GM12878 (cell line): ENCODE measurements at regions not wholly inside any gene's neighbourhood (a gene's known extent, or its start where the extent isn't known, plus 50 kb on each side); places are given as distances from the start of the nearest gene placed in this dataset.

Experiments
- ATAC-seq: fragments of 200-7000 bp; cut with Tn5 transposase; 3 replicates; pipeline ENCODE4 v1.9.1; 2020; ENCODE audit warnings: mild to moderate bottlenecking, moderate library complexity
- BruUV-seq: library from RNA; stranded (reverse); fragments of 400-500 nt; replicated peaks from 2 replicates; lab custom pipeline; 2021; lab: Mats Ljungman, UMichigan
- CTCF ChIA-PET: fragments of 300-600 bp; sonication (Branson Sonifier 250); formaldehyde crosslinking; extraction: SDS; loops from one replicate; lab custom pipeline; 2021; ENCODE audit warnings: inconsistent platforms; lab: Yijun Ruan, JAX
- POLR2A ChIA-PET: fragments of 350-600 bp; formaldehyde crosslinking; extraction: SDS; loops from one replicate; lab custom pipeline; 2021; ENCODE audit warnings: inconsistent platforms; lab: Charles Lee
- RAD21 ChIA-PET: fragments of 300-600 bp; sonication (Branson Sonifier 250); formaldehyde crosslinking; loops from one replicate; lab custom pipeline; 2023; ENCODE audit warnings: antibody characterized with exemption; ENCODE audit not compliant: unreplicated experiment; lab: Charles Lee
- SMC1A ChIA-PET: fragments of 300-600 bp; sonication (Branson Sonifier 250); formaldehyde crosslinking; loops from one replicate; lab custom pipeline; 2023; ENCODE audit not compliant: unreplicated experiment, uncharacterized antibody; lab: Charles Lee
- DNase-seq: peaks from one replicate; pipeline ENCODE4 v3.0.0-alpha.2; 2011; ENCODE audit warnings: low read depth, low spot score
- FAIRE-seq: peaks from 3 replicates; lab custom pipeline; 2011; peaks lifted over from hg19 to GRCh38; lab: Jason Lieb, UNC
- H2AFZ ChIP-seq: 2 replicates; pipeline ENCODE4 v1.6.0; 2011; ENCODE audit warnings: low read depth, low read length, control low read depth; ENCODE audit not compliant: control insufficient read depth
- H3K27ac ChIP-seq: 2 replicates; pipeline ENCODE4 v1.5.1; 2011; ENCODE audit warnings: control low read depth; ENCODE audit not compliant: control insufficient read depth, insufficient read depth
- H3K27me3 ChIP-seq, 2 experiments: replicated peaks in 1 of 2; 2 replicates each; pipeline versions ENCODE4 v1.6.0 to v1.6.1; 2011; ENCODE audit warnings: low read length in 1 of 2; ENCODE audit not compliant: control insufficient read depth in 2 of 2, insufficient read depth in 2 of 2
- H3K36me3 ChIP-seq, 2 experiments: 2 replicates each; pipeline ENCODE4 v1.5.1; 2011; ENCODE audit warnings: low read length in 1 of 2; ENCODE audit not compliant: control insufficient read depth in 2 of 2, insufficient read depth in 2 of 2
- H3K4me1 ChIP-seq: 2 replicates; pipeline ENCODE4 v1.6.1; 2011; ENCODE audit warnings: mild to moderate bottlenecking, low read length, moderate library complexity, mixed read lengths; ENCODE audit not compliant: control insufficient read depth, insufficient read depth
- H3K4me2 ChIP-seq: 2 replicates; pipeline ENCODE4 v1.6.0; 2011; ENCODE audit warnings: control low read depth; ENCODE audit not compliant: control insufficient read depth, insufficient read depth
- H3K4me3 ChIP-seq: fragments of 200-600 bp; sonication (generic); 2 replicates; pipeline ENCODE4 v1.5.1; 2016
- H3K79me2 ChIP-seq: 2 replicates; pipeline ENCODE4 v1.6.0; 2011; ENCODE audit warnings: low read length; ENCODE audit not compliant: control insufficient read depth, insufficient read depth
- H3K9ac ChIP-seq: 2 replicates; pipeline ENCODE4 v1.8.0; 2011; ENCODE audit warnings: low read length, control low read depth, mixed read lengths; ENCODE audit not compliant: control insufficient read depth, insufficient read depth
- H3K9me3 ChIP-seq: replicated peaks from 3 replicates; pipeline ENCODE4 v1.5.1; 2011; ENCODE audit warnings: mild to moderate bottlenecking, low read length; ENCODE audit not compliant: control insufficient read depth, insufficient read depth
- H4K20me1 ChIP-seq: 2 replicates; pipeline ENCODE4 v1.6.0; 2011; ENCODE audit not compliant: control insufficient read depth, insufficient read depth
- ATF7 ChIP-seq: fragments of 450-650 bp; IDR thresholded peaks from 2 replicates; pipeline ENCODE4 v1.6.1; 2016; ENCODE audit warnings: low read depth, mild to moderate bottlenecking
- CHD1 ChIP-seq: IDR thresholded peaks from 2 replicates; pipeline ENCODE4 v1.6.1; 2012; ENCODE audit warnings: low read depth, low read length, improper control_type of control experiment
- CHD2 ChIP-seq: IDR thresholded peaks from 2 replicates; pipeline ENCODE4 v1.6.1; 2011; ENCODE audit warnings: low read depth, low read length, improper control_type of control experiment, borderline replicate concordance
- IKZF2 ChIP-seq, 2 experiments: fragments of 450-650 bp; IDR thresholded peaks; 2 replicates each; pipeline ENCODE4 v1.6.1; 2017; ENCODE audit warnings: mild to moderate bottlenecking in 2 of 2, moderate library complexity in 2 of 2
- POU2F2 ChIP-seq: IDR thresholded peaks from 3 replicates; pipeline ENCODE4 v1.6.1; 2011; ENCODE audit warnings: low read depth, mild to moderate bottlenecking, low read length, borderline replicate concordance
- RCOR1 ChIP-seq: conservative IDR thresholded peaks from 2 replicates; pipeline ENCODE4 v1.6.1; 2012; ENCODE audit warnings: low read depth, low read length, improper control_type of control experiment
- RELB ChIP-seq: fragments of 450-650 bp; IDR thresholded peaks from 2 replicates; pipeline ENCODE4 v1.6.1; 2017; ENCODE audit warnings: low read depth, mild to moderate bottlenecking, moderate library complexity
- SREBF1 ChIP-seq: IDR thresholded peaks from 2 replicates; pipeline ENCODE4 v1.6.1; 2012; ENCODE audit warnings: mild to moderate bottlenecking, low read length
- TCF7 ChIP-seq: IDR thresholded peaks from 2 replicates; pipeline ENCODE4 v1.6.1; 2014; ENCODE audit warnings: antibody characterized with exemption, borderline replicate concordance
- ZNF622 ChIP-seq: fragments of 450-650 bp; IDR thresholded peaks from 2 replicates; pipeline ENCODE4 v1.6.1; 2017; ENCODE audit warnings: mild to moderate bottlenecking, inconsistent platforms
- WGBS: methylation state at CpG from one replicate; pipeline ENCODE4 v1.1.6; 2016; ENCODE audit warnings: low lambda C conversion rate; ENCODE audit not compliant: insufficient replicate concordance, insufficient coverage; ENCODE audit errors: missing lambda C conversion rate; 5-methylcytosine and 5-hydroxymethylcytosine counted together
- in situ Hi-C: fragments of 300-500 bp; cut with MboI; formaldehyde crosslinking; loops from 9 replicates; pipeline ENCODE4 v1.14.3; 2018; ENCODE audit warnings: mixed read lengths
- intact Hi-C: fragments of 100-400 bp; cut with micrococcal nuclease; formaldehyde crosslinking; loops from one replicate; pipeline ENCODE4 v1.14.2; 2022; ENCODE audit not compliant: unreplicated experiment

- ChIA-PET POLR2A (no interaction called here), CTCF (no interaction called here), RAD21 (interaction anchor here (1.4 to 1.7 kb wide), 2 partner anchors 16 to 22 kb away, joined by 3 to 4 read pairs; no protein-coding TSS in a partner anchor), SMC1A (interaction anchor here (0.7 to 1.4 kb wide), 4 partner anchors 11 to 124 kb away, joined by 3 to 5 read pairs (median 3); no protein-coding TSS in a partner anchor)
- TF ChIP-seq CHD2, result no peak
- no peak for TF ChIP-seq TCF7
- no peak for TF ChIP-seq SREBF1
- TF ChIP-seq POU2F2, result no peak
- TF ChIP-seq ATF7, result no peak
- TF ChIP-seq RELB, result no peak
- no peak for TF ChIP-seq CHD1
- TF ChIP-seq IKZF2 (IDR thresholded peaks at IDR 0.05), result no peak
- no peak for TF ChIP-seq ZNF622
- no peak for TF ChIP-seq RCOR1
- in situ Hi-C loops, result no loop called here
- BruUV-seq, result no TSS peak
- Histone ChIP-seq H2AFZ (no peak overlapping the region), H3K36me3 (no peaks in the 10 kb centered on the region), H3K9ac (no peak overlapping the region), H3K4me2 (no peak overlapping the region), H3K27ac (no peak overlapping the region), H4K20me1 (no peaks in the 10 kb centered on the region), H3K4me1 (no peaks in the 10 kb centered on the region), H3K27me3 (no peaks in the 10 kb centered on the region; a peak in 1 of 4 replicates), H3K4me3 (no peak overlapping the region), H3K9me3 (no peaks in the 10 kb centered on the region), H3K79me2 (no peaks in the 10 kb centered on the region)
- FAIRE-seq (no peak), ATAC-seq (no peak; the same call in 2 of the 3 replicates), DNase-seq (no peak)
- intact Hi-C loops, result no loop called here
- WGBS, result 0% methylated on average over 2 of the region's 2 CpGs
Observed at GRCh38 chr12:108040947-108041346, 88.1 kb upstream of the WSCD2 start.
